HG03039 (cell line): ENCODE measurements at regions not wholly inside any gene's neighbourhood (a gene's known extent, or its start where the extent isn't known, plus 50 kb on each side); places are given as distances from the start of the nearest gene placed in this dataset.
"Not testable (repeated sequence)": the region's sequence is repeated elsewhere in the genome, so short reads cannot be mapped to it uniquely, and the experiment has no call there.

Source experiments
- ATAC-seq: cut with Tn5 transposase; IDR thresholded peaks from one replicate; pipeline ENCODE4 v1.9.1; 2021; ENCODE audit warnings: mild to moderate bottlenecking, moderate library complexity; ENCODE audit not compliant: unreplicated experiment

DNA sequence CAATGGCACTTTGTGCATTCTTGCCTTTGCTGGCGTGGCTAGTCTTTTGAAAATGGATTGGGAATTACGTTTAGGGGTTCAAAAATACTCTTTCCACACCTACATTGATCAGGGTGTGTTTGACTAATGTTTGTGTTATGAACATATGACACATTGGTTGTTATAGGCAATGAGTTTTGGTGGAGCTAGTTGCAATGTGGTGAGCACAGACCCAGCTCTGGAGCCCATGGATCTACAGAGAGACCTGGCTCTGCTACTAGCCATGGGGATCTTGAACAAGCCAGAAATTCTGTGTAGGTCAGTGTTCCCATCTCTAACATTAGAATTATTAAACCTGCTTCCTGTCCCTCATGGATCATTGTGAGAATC, 222.4 kb upstream of the UBL3 start:
- ATAC-seq = no peak

DNA sequence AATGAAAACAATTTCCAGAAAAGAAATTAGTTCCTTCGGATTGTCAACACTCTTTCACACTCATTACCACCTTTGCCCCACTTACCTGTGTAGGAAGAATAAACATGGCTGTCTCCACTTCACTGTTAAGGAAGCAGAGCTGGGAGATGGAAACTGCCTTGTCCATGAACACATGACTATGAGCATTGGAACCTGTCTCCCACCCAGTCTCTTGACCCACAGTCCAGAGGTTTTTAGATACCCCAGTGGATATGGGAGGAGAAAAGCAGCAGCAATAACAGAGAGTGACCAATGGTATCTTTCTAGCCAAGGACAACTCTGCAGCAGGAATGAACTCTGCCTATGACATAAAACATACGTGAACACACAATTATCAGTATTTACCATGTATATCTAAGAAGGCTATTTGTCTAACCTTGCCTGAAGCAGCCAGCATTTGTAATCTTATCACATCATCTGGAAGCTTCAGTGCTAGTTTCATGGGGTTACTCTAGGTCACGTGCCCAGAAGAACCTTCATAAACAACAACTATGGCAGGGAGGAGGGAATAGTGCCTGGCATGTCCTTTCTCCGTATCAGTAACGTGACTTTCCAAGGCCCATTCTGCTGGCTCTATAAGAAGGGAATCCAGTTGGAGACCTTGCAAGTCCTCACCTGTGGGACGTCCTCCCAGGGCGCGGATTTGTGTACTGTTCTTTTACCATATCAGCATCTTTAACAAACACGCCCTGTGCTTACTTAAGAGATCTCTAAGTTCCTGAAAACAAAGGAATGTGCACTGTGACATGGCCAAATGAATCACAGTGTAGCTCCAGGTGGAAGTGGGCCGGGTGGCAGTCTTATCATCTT, 221.8 kb upstream of the UBL3 start:
- ATAC-seq = no peak

DNA sequence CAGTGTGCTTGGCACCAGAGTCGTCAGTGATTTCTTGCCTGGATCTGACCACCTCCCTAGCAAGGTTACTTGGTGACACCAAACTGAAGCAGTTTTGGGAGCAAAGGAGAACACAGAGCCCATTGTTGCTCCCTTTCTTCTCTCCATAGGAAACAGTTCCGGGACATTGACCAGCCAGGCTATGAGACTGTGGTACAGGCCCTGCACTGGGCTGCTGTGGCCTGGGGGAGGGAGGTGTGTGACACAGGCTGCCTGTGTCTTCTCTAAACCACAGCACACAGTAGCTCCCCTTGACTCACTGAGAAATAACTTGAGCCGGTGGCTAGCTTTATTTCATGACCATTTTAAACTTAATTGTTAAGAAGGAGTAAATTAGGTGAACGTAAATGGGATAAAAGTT, 214.8 kb upstream of the UBL3 start:
- ATAC-seq = no peak

DNA sequence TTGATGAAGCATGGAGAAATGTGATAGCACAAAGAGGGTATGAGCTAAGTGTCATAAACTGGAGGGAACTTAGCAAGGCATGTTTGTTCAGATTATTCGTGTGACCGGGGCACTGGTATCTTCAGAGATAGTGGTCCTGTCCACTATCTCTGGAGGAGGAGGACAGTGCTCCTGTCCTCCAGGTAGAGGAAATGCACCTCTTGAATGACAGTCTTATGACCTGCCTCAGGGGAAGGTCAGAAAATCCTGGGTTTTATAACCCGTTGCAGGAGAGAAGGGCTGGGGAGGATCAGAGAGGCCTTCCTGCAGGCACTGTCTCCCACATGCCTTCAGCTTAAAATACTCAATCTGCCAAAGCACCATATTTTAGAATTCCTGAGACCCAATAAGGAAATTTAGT, 213.5 kb upstream of the UBL3 start:
- ATAC-seq = no peak

DNA sequence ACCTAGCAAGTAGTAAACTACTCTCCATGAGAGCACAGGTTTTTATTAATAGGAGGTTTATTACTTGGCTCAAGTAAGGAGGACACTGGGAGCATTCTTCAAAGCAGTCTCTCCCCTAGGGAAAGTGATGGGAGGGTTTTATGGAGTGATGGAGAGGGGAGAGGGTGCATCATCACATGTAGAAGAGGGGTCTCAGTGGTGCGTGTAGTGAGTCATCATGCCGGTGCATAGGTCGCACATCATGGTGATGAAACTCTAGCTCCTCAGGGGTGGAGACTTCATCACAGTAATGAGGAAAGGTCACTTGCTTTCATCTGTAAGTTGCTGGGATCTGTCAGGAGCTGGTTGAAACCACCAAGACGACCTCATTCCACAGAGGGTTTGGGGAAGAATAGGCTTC, 210.8 kb upstream of the UBL3 start:
- ATAC-seq = no peak

DNA sequence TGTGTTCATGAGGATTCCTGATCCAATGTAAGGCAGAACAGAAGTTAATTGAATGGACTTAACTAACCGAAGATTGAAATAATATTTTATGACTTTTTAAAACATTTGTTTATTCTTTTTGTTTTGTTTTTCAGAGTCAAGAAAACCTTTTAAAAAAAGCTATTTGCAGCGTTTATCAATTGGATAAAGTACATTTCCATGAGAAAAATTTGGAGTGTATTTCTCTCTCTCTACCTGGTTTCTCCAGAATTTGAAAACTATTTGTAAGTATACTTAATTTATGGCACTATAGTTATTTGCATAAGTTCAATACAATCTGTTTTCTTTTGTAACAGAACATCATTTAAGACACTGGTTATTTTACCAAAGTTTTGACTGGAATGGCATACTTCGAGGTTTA, 208.0 kb upstream of the UBL3 start:
- ATAC-seq = no peak

DNA sequence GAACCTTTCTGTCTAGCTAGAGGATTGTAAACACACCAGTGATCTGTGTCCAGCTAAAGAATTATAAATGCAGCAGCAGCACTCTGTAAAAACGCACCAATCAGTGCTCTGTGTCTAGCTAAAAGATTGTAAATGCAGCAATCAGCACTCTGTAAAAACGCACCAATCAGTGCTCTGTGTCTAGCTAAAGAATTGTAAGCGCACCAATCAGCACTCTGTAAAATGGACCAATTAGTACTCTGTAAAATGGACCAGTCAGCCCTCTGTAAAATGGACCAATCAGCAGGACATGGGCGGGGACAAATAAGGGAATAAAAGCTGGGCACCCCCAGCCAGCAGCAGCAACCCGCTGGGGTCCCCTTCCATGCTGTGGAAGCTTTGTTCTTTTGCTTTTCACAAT, 204.1 kb upstream of the UBL3 start:
- not testable (repeated sequence) for ATAC-seq

DNA sequence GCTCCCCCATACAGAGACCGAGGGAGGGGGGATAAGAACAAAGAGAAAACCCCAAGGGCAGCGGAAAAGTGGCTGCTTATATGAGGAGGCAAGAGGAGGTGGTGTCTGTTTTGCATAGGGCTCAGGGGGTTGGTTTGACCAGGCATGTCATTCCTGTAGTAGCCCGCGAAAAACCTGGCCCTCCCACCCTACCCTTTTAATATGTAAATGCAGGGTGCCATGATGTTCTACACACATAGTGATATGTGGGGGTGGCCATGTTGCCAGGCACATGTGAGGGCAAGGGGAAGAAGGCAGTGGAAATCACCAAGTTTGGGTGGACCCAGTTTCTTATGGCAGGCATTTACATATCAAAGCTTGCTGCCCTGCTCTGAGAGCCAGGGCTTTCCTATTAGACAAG, 203.5 kb upstream of the UBL3 start:
- no peak for ATAC-seq

DNA sequence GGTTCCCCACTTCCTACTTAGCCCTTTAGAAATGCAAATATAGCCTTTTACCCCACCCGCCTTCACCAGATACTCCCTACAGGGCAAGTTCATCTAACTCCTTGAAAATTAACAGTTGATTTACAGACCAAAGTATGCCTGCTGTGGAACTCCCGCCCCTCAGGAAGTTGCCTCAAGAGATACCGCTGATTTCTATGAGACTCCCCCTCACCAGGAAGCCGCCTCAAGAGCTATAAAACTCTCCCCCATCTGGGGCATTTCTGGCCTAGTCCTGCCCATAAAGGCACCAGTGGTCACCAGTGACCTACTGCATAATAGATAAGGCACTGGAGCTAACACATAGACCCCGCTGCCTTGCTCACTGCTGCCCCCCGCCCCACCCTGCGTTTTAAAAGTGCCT, 201.7 kb upstream of the UBL3 start:
- ATAC-seq = no peak

DNA sequence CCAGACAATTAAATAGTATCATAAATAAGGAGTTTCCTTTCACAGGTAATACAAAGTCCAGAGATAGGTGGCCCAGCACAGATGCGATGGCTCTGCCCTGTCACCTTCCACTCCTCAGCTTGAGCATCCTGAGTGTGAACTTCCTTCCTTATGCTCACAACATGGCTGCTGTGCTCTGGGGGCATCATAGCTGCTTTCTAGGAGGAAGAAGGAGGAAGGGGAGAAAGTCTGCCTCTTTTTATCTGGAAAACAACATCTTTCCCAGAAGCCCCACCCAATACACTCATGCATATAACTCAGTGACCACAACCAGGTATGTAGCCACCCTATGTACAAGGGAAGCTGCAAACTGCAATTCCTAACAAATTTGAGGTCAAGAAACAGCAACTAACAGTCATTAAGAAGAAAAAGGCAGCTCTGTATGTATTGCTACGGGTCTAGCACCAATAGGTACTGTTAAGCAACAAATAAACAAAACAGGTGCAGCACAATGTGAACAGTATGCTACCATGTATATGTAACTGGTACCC, 201.2 kb upstream of the UBL3 start:
- no peak for ATAC-seq

DNA sequence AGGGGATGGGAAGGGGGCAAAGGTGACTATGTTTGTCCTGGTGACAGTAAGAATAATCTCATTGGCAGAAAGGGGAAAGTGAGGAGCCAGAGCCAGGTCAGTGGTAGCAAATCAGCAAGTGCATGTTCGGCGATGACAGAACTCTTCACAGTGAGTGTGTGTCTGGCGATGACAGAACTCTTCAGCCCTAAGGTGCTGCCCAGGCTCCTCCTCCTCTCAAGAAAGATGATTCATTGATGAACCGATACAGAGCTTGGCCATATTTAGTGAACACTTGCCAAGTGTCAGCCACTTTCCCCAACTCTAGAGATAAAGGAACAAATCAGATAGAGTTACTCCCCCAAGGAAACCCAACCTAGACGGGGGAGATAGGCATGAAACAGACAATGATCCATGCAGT, 199.3 kb upstream of the UBL3 start:
- ATAC-seq = no peak

DNA sequence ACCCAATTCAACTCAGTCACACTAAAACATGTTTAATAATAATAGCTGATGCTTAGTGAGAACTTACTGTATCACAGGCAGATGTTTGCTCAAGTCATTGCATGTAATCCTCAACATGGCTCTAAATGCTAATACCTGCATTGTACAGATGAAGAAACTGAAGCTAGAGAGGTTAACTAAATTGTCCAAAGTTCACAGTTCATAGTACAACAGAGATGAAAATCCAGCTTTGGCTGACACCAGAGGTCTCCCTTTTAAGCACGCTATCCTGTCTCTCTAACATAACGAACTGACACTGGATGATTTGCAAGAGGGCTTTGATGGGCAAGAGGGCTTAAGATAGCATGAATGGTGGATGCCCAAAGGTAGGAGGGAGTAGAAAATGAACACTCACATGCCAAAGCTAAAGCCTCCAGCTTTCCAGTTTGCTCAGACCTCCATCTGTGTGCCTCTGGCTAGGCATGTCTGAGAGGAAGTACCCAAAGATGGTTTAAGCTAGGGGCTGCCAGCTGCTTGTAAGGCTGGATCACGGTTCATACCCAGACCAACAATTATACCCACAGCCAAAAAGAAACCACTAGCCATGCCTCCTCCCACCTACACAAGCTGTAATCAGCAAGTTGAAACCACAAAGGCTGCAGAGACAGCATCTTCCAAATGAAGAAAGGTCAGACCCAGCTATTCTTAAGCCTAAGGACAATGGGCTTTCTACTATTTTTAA, 196.9 kb upstream of the UBL3 start:
- no peak for ATAC-seq

DNA sequence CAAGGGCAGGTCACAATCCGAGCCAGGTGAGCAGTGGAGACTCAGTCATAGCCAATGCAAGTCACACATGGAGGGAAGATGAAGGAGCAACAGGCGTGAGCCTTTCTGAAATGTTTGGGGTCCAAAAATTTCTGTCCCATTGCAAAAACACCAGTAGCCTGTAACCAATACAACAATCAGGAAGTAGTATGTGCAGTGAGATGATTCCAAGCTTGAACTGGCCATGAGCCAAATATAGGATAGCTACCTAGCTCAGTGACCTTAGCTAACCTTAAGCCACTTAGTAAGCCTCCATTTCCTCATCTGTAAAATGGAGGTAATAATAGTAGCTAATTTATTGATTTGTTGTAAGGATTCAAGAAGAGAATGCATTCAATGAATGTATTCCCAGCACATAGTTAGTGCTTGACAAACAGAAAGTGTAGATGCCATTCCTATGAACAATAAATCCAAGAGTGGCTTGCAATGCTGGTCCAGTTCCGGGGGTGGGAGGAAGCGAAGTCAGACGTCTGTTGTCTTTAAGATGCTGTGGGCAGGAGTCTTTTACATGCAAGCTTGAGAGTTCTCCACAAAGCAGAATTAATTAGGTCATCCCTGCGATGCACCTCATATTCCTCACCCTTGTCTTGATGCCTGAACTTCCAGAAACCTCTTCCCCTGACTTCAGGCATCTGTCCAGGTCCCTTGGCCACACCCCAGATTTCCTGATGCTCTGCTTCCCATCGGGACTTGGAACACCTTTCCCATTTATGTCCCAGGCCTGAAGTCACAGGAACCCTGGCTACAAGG, 195.7 kb upstream of the UBL3 start:
- ATAC-seq = no peak

DNA sequence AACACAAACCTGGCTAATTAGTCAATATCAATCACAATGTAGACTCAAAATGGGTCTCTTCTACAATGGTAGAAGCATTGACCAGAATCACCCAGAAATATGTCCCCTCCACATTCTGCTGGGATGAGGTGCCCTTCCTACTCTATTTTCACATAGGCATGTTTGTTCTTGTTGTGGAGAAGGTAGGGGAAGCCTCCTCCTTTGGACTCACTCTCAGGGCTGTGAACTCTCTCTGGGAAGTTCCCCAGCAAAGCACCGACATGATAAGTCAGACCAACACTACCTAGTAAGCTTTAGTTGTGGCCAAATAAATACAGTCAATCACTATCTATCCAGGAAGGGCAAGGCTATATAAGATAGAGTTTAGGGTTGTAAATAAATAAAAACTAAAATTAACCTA, 194.5 kb upstream of the UBL3 start:
- no peak for ATAC-seq

DNA sequence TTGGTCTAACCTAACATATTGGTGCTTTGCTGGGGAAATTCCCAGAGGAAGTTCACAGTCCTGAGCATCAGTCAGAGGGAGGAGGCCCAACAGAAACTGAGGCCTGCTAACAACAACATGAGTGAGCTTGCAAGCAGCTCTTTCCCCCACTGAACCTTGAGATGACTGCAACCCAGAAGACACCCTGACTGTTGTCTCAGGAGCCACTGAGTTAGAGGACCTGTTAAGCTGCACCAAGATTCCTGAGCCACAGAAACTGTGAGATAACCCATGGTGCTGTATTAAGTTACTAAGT, 193.2 kb upstream of the UBL3 start:
- no peak for ATAC-seq

DNA sequence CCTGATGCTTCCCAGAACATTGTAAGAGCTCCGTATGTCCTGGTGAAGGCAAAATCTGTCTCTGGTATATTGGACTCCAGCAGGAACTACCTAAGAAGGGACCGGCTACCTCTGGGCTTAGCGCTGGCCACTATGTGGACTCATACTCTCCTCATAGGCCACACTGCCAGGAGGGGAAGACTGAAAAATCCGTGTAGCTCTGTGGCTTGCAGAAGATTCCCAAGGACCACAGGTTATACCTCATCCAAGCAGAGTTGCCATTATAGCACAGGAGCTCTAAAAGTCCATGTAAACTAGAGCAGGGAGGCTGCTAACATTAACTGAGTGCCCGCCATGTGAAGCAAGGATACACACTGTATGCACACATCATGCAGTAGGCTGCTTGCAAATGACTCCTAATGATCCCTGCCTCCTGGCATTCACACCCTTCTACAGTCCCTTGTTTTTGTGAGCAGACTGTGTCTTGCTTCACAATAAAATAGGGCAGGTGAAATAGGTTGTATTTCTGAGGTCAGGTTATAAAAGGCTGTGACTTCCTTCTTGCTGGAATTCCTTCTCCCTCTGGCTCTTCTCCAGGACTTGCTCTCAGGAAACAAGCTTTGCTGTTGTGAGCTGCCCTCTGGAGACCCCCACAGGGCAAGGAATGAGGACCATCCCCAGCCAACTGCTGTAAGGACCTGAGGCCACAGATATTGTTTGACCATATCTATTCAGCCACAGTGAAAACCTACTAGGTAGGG, 192.6 kb upstream of the UBL3 start:
- ATAC-seq = no peak

DNA sequence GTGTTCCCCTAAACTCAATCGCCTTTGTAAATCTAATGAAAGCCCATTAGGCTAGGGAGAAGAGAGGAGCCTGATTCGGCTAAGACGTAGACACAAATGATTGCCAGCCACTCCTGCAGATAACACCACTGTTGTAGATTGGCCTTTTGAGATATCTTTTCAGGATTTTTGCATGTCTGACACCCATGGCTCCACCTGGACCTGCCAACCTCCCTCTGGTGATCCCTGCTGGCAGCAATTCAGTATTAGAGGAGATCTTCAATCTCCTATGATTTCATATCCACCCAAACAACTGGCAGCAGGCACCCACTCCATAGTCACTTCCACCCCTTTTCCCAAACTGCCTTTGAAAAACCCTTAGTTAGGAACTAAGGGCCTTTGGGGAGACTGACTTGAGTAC, 191.9 kb upstream of the UBL3 start:
- no peak for ATAC-seq

DNA sequence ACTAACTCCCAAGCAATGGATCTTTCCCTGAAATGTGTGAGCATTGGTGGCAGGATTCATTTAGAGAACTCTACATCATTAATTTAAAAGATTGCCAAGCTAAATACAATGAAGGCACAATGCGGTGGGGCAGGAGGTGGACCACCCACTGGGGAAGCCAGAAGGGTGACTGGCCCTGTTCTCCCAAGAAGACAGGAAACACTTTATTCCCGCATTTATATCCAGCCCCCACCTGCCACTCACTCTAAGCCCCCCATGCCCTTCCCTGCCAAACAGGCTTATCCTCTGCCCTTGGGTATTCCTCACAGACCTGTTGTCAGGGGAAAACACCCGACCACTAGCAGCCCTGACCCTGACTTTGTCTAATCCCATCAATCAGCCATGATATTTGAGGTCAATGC, 189.1 kb upstream of the UBL3 start:
- ATAC-seq = no peak

DNA sequence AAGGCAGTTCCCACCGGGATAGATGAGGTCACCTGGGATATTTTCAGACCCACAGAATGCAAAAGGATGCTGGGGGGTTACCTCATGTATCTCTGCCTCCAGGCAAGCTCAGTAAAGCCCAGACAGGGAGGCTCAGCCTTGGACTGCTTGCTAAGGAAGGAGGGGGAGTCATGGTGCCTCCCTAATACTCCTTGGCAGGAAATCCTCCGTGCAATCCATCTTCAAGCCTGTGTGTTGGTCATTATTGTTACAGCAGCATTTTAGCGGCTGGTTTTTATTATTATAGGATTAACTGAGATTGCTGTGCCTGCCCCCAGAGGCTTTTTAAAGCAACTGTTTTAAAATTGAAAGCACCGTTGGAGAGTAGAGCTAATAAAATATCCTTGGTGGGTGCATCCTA, 188.5 kb upstream of the UBL3 start:
- no peak for ATAC-seq

DNA sequence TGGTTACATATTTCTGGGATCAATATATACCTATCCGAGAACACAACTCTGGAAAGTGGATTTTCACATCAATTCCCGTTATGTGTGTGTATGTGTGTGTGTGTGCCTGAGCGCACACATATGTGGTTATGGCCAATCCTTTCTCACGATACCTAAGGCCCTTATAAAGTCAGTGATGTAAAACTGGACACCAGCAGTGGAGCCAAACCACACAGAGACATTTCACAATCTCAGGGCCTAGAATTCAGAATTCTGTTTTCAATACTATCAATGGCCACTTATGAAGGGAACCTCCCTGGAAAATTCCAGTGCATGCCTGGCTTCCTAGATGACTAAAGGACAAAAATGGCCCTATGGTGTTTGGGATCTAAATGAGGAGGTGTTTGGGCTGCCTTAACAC, 187.3 kb upstream of the UBL3 start:
- no peak for ATAC-seq

DNA sequence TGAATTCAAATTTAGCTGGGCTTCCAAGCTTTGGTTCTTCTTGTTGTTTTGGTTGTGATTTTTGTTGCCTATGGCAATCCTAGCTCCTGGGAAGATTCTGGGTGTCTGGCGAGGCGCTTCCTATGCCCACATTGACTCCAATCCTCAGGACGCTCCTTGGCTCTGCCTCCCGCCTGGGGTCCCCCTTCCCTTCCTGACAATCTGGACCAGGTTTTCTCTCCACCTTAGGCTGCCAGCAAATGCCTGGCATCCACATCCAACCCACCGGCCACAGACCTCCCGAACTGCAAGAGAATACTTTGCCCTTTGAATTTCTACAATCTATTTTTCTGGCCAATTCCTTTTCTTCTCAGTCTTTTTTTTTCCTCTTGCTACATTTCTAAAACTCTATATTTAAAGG, 186.9 kb upstream of the UBL3 start:
- ATAC-seq = no peak
